Mesodermal cell (in vitro differentiated cells): ENCODE measurements at regions not wholly inside any gene's neighbourhood (a gene's known extent, or its start where the extent isn't known, plus 50 kb on each side); places are given as distances from the start of the nearest gene placed in this dataset.

Source experiments
- H3K27ac ChIP-seq: 2 replicates; pipeline ENCODE4 v1.7.0; 2013; ENCODE audit warnings: mild to moderate bottlenecking, low read depth, low read length, moderate library complexity; ENCODE audit not compliant: severe bottlenecking
- H3K36me3 ChIP-seq: 2 replicates; pipeline ENCODE4 v1.7.1; 2013; ENCODE audit warnings: mild to moderate bottlenecking, low read length, moderate library complexity; ENCODE audit not compliant: control insufficient read depth, insufficient read depth
- H3K4me1 ChIP-seq: one replicate; pipeline ENCODE4 v1.7.1; 2013; ENCODE audit warnings: mild to moderate bottlenecking, low read length; ENCODE audit not compliant: insufficient read depth, control insufficient read depth, poor library complexity, severe bottlenecking
- H3K4me3 ChIP-seq: 2 replicates; pipeline ENCODE4 v1.7.0; 2013; ENCODE audit warnings: low read length, control low read depth, mild to moderate bottlenecking; ENCODE audit not compliant: insufficient read depth, poor library complexity, severe bottlenecking; ENCODE audit errors: extremely low read depth
- H3K9me3 ChIP-seq: 2 replicates; pipeline ENCODE4 v1.7.1; 2013; ENCODE audit warnings: mild to moderate bottlenecking, low read length, moderate library complexity; ENCODE audit not compliant: control insufficient read depth
- WGBS, 2 experiments: methylation state at CpG; one replicate each; pipeline ENCODE4 v1.1.5; 2013; ENCODE audit warnings: missing lambda C conversion rate in 2 of 2; ENCODE audit not compliant: insufficient coverage in 2 of 2; 5-methylcytosine and 5-hydroxymethylcytosine counted together

DNA sequence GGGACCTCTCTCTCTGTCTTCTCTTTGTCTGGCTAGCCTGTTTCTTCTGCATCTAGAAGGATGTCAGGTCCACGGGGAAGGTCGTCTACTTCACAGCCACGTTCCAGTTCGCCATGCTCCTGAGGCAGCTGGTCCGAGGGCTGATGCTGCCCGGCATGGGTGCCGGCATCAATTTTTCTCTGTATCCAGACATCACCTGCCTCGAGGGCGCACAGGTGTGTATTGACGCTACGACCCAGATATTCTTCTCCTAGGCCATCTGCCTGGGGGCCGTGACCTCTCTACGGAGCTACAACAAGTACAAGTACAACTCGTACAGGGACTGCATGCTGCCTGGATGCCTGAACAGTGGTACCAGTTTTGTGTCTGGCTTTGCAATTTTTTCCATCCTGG lies 841.6 kb upstream of the TMPRSS15 start:
- no peak overlapping the region for H3K27ac ChIP-seq
- no peaks in the 10 kb centered on the region for H3K36me3 ChIP-seq
- H3K4me3 ChIP-seq, result no peak overlapping the region
- H3K4me1 ChIP-seq, result no peaks in the 10 kb centered on the region
- 91 to 92% methylated on average over 11 to 14 of the region's 14 CpGs for WGBS, 2 experiments
- H3K9me3 ChIP-seq, result no peaks in the 10 kb centered on the region

DNA sequence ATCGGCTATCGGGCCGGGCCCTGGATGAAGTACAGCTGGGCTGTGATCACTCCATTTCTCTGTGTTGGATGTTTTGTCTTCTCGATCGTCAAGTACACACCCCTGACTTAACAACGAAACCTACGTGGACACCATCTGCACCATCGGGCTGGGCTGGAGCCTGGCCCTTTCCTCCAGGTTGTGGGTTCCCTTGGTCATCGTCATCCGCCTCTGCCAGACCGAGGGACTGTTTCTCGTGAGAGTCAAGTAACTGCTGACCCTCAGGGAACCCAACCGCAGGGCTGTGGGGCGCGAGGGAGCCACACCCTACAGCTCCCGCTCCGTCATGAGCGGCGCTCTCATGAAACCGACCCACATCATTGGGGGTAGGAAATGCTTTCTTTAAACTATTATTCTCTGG lies 842.4 kb upstream of the TMPRSS15 start:
- Histone ChIP-seq H3K27ac (no peak overlapping the region), H3K36me3 (no peaks in the 10 kb centered on the region), H3K4me1 (no peaks in the 10 kb centered on the region), H3K4me3 (no peak overlapping the region), H3K9me3 (no peaks in the 10 kb centered on the region)
- 90 to 98% methylated on average over 8 to 10 of the region's 20 CpGs for WGBS, 2 experiments

DNA sequence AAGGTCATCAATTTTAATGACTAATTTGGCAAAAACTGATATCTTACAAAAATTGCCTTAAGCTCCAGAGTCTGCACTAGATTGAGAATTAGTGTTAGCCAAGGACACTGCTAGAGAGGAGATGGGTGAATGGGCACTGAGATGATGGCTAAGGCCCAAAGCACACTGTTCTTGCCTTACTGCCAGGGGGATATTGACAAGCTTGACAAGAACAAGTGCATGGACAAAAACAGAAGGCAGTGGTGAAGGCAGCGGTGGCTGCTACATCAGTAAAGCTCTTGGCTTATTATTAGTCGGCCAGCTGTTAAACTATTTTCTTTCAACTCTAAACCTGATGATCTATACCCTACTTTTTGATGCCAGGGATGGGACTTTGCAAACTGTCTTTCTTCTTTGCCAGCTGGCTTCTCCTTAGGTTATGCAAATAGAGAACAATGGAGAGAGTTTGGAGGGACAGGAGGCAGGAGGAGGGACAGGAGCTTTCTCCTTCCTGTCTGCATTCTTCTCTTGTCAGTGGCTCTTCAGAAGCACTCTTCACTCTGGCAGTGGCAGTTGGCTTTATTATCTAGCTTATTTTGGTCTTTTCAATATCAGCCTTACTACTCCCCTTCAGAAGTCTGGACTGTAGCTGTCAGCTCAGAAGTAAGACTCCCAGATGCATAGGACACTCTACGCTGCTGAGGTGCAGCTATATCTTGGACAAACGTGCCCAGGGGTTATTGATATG lies 853.5 kb upstream of the TMPRSS15 start:
- Histone ChIP-seq H3K36me3 (no peaks in the 10 kb centered on the region), H3K4me3 (no peak overlapping the region), H3K9me3 (no peaks in the 10 kb centered on the region), H3K4me1 (no peaks in the 10 kb centered on the region), H3K27ac (no peak overlapping the region)
- 80% methylated on average over 2 of the region's 4 CpGs for WGBS, 2 experiments

DNA sequence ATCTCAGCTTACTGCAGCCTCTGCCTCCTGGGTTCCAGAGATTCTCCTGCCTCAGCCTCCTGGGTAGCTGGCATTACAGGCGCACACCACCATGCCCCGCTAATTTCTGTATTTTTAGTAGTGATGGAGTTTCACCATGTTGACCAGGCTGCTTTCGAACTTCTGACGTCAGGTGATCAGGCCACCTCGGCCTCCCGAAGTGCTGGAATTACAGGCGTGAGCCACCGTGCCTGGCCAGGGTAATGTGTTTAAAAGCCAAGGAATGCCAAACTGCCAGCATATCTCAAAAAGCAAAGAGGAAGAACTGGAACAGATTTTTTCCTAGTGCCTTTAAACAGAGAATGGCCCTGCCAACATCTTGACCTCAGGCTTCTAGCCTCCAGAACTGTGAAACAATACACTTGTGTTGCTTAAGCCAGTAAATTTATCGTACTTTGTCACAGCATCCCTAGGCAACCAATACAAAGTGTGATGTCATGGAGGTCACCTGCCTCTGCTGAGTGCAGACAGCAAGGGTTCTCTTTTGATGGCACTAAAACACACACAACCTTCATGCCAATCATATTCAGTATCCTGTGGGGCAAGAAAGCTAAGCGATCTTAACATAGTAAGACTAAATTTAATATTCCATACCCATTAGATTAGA lies 858.3 kb upstream of the TMPRSS15 start:
- Histone ChIP-seq H3K9me3 (no peaks in the 10 kb centered on the region), H3K4me1 (no peaks in the 10 kb centered on the region), H3K4me3 (no peak overlapping the region), H3K36me3 (no peaks in the 10 kb centered on the region), H3K27ac (no peak overlapping the region)
- WGBS, 2 experiments, result 74 to 85% methylated on average over 7 to 8 of the region's 10 CpGs

DNA sequence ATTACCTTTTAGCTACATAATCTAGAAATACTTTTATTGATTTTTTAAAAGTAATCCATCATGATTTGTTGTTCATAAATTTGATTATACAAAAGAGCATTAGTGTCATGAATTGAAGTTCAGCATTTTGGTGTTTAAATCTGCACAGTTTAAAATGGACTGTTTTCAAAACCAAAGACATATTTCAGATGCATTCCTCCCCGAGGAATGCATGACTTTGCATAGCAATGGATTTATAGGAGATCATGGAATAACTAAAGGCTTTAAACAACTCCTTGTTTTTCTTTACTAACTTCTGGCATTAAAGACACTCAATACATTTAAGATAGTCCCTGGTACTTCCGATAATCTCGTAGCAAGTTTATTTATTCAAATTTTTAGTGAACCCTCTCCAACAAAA lies 863.1 kb upstream of the TMPRSS15 start:
- H3K4me3 ChIP-seq, result no peak overlapping the region
- H3K36me3 ChIP-seq, result no peaks in the 10 kb centered on the region
- H3K27ac ChIP-seq, result no peak overlapping the region
- H3K9me3 ChIP-seq, result no peaks in the 10 kb centered on the region
- H3K4me1 ChIP-seq, result no peaks in the 10 kb centered on the region
- no CpG with 5 or more reads among the region's 3 CpGs for WGBS, 2 experiments

DNA sequence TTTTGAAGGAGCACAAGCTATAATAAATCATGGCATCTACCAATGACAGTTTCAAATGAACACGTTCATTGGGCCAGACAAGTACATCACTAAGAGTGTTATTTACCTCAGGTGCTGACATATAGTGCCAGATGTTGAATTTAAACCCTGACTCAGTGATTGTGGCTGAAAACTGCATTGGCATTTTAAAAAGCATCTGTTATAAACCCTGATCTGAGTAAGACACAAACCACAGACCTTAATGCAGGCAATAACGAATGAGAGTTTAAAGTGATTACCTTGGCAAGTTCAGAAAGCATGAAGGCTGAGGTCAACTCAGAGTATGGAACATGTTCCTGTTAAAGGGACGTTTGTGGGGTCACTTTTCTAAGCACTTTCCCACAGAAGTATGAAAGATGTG lies 865.1 kb upstream of the TMPRSS15 start:
- H3K9me3 ChIP-seq, result no peaks in the 10 kb centered on the region
- no peak overlapping the region for H3K4me3 ChIP-seq
- H3K27ac ChIP-seq, result no peak overlapping the region
- no peaks in the 10 kb centered on the region for H3K4me1 ChIP-seq
- H3K36me3 ChIP-seq, result no peaks in the 10 kb centered on the region
- 90 to 100% methylated on average over 1 of the region's 3 CpGs for WGBS, 2 experiments

DNA sequence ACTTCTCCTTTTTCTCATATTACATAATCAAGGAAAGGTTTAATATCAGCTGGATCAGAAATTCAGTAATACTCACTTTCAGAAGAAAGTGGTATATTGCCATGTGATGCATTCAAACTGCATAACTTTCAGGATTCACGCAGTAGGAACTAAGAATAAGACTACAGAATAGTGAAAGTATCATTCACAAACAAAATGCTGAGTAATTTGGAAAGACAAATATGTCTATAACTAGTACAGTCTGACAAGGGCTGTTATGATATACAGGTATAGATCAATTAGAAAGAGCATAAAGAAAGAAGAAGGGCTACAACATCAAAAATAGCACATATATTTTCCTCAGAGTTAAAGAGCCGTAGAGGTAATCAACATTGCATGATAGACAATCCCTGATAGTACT lies 871.5 kb upstream of the TMPRSS15 start:
- no peak overlapping the region for H3K4me3 ChIP-seq
- H3K36me3 ChIP-seq, result no peaks in the 10 kb centered on the region
- no peaks in the 10 kb centered on the region for H3K9me3 ChIP-seq
- H3K4me1 ChIP-seq, result no peaks in the 10 kb centered on the region
- no CpG with 5 or more reads among the region's 2 CpGs for WGBS, 2 experiments
- no peak overlapping the region for H3K27ac ChIP-seq

DNA sequence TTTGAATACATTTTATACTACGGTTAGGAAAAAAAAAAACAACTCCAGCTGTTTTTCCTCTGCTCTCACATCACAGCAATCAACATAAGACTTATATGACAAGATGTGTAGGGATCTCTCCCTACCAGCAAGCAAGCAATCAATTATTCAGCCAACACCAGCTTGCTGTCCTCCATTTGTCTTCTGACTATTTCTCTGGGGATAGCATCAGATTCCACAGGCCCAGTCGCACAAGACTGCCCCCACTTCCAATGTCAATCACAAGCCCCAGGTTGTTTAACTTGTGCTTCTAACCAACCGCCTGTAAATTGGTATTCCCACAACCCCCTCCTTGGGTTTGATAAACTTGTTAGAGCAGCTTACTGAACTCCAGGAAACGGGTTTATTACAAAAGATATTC lies 873.1 kb upstream of the TMPRSS15 start:
- no peak overlapping the region for H3K27ac ChIP-seq
- no peak overlapping the region for H3K4me3 ChIP-seq
- 80 to 83% methylated on average over 1 to 2 of the region's 4 CpGs for WGBS, 2 experiments
- H3K4me1 ChIP-seq, result no peaks in the 10 kb centered on the region
- no peaks in the 10 kb centered on the region for H3K36me3 ChIP-seq
- H3K9me3 ChIP-seq, result no peaks in the 10 kb centered on the region

DNA sequence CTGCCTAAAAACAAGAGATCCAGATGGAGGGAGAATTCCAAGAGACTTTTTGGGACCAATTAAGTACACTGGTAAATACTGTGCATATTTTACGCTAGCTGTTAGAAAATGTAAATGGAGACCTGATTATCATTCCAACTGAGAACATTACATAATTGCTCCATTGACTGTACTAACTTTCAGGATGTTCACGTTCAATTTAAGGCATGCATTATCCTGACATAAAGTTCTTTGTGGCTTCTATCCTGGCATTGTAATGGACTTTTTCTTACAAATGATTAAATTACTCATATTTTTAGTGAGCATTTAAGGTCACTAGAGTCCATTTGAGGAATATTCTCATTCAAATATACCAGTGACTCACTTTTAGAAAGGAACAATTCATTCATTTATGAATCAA lies 883.3 kb upstream of the TMPRSS15 start:
- no peak overlapping the region for H3K27ac ChIP-seq

DNA sequence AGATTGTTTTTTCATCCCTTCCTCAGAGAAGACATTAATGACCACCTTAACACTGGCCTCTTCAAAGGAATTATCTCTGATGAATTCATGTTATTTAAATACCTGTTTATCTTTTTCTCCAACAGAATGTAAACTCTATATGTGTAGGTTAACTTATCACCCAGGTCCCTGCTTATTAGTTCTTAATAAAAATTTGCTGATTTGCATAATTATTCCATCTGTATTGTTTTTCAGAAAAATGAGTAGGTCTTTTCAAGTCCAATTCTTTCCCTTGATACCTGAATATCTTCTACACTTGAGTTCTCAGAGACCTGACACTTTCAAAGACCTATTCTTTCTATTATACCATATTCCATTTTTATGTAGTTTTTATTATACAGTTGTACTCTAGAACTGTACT lies 886.7 kb upstream of the TMPRSS15 start:
- Histone ChIP-seq H3K4me1 (no peaks in the 10 kb centered on the region), H3K36me3 (no peaks in the 10 kb centered on the region), H3K4me3 (no peak overlapping the region), H3K9me3 (no peaks in the 10 kb centered on the region), H3K27ac (no peak overlapping the region)

More for the DNA sequence above, 883.3 kb upstream of the TMPRSS15 start:
- Histone ChIP-seq H3K4me3 (no peak overlapping the region), H3K4me1 (no peaks in the 10 kb centered on the region), H3K9me3 (no peaks in the 10 kb centered on the region), H3K36me3 (no peaks in the 10 kb centered on the region)
- WGBS, 2 experiments, result no CpG with 5 or more reads among the region's 2 CpGs

DNA sequence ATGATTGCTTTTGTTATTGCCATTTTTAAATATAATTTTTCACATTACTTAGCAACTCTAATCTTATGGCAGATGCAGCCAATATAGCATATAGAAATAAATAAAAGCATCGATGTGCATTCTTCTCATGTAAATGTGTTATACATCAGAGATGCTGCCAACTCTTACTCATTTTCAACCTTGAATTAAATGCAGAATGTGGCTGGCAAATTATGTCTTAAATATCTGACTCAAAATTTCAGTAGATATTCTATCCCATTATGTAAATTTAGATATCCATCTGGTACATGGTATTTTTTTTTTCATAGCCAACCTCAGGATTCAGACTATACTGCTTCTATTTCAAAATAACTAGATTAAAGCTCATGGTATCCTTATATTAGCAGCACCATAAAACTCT lies 916.7 kb upstream of the TMPRSS15 start:
- no peaks in the 10 kb centered on the region for H3K36me3 ChIP-seq
- H3K9me3 ChIP-seq, result no peaks in the 10 kb centered on the region
- no peak overlapping the region for H3K27ac ChIP-seq
- H3K4me1 ChIP-seq, result no peaks in the 10 kb centered on the region
- no CpG with 5 or more reads among the region's 1 CpG for WGBS, 2 experiments
- no peak overlapping the region for H3K4me3 ChIP-seq
